ENCODE measurements at regions not wholly inside any gene's neighbourhood (a gene's known extent, or its start where the extent isn't known, plus 50 kb on each side); places are given as distances from the start of the nearest gene placed in this dataset.
"Not testable (repeated sequence)": the region's sequence is repeated elsewhere in the genome, so short reads cannot be mapped to it uniquely, and the experiment has no call there.

DNA sequence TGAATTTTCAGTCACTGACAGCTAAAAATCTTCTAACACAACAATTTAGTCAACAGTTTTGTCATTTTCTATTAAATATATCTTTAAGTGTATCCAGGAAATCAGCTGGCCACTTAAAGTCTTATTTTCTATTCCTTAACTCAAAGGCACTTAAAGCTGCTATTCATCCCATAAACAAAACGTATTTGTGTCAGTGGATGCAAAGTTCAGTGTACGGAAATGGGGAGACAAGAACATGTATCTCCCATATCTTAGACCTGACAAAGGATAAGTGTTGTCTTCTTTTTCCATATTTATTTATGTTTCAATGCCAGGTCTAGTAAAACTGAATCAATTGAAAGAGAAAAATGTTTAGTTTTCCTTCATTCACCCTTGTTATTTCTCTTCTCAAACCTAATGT is 409.8 kb upstream of the KLHL1 start (continued):
- TF ChIP-seq, protein P1, sequence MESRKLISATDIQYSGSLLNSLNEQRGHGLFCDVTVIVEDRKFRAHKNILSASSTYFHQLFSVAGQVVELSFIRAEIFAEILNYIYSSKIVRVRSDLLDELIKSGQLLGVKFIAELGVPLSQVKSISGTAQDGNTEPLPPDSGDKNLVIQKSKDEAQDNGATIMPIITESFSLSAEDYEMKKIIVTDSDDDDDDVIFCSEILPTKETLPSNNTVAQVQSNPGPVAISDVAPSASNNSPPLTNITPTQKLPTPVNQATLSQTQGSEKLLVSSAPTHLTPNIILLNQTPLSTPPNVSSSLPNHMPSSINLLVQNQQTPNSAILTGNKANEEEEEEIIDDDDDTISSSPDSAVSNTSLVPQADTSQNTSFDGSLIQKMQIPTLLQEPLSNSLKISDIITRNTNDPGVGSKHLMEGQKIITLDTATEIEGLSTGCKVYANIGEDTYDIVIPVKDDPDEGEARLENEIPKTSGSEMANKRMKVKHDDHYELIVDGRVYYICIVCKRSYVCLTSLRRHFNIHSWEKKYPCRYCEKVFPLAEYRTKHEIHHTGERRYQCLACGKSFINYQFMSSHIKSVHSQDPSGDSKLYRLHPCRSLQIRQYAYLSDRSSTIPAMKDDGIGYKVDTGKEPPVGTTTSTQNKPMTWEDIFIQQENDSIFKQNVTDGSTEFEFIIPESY (IDR thresholded peaks at IDR 0.05; ENCODE audit: borderline replicate concordance, low read depth), result no peak
- TF ChIP-seq, protein P2, sequence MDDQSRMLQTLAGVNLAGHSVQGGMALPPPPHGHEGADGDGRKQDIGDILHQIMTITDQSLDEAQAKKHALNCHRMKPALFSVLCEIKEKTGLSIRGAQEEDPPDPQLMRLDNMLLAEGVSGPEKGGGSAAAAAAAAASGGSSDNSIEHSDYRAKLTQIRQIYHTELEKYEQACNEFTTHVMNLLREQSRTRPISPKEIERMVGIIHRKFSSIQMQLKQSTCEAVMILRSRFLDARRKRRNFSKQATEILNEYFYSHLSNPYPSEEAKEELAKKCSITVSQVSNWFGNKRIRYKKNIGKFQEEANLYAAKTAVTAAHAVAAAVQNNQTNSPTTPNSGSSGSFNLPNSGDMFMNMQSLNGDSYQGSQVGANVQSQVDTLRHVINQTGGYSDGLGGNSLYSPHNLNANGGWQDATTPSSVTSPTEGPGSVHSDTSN (IDR thresholded peaks at IDR 0.05), result no peak
- TF ChIP-seq ELF1 (IDR thresholded peaks at IDR 0.05) (no peak), GATA2 (CRISPR knock-in tag; IDR thresholded peaks at IDR 0.05) (no peak), SMC3 (IDR thresholded peaks at IDR 0.05; ENCODE audit: low read depth, low read length) (no peak), RCOR1 (IDR thresholded peaks at IDR 0.05; ENCODE audit: low read length) (no peak)

DNA sequence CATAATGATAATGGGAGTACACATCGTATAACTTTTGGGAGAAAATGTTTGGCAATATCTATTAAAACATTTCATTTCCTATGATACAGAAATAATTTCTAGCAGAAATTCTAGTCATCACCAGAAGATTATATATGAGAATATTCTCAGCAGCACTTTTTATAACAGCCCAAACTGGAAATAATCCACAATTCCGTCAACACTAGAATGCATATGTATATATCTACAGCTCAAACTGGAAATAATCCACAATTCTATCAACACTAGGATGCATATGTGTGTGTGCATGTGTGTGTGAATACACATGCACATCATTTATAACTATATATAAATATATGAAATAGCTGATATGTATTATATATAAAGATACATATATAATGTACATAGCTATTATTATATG is 408.0 kb upstream of the KLHL1 start:
- no peaks in the 10 kb centered on the region for H3K27me3 ChIP-seq (ENCODE audit: insufficient read depth)
- no peaks in the 10 kb centered on the region for H4K20me1 ChIP-seq (ENCODE audit: insufficient read depth)
- H3K36me3 ChIP-seq (replicated peaks in 1 of 2; ENCODE audit: control insufficient read depth in 1 of 2, insufficient read depth in 2 of 2, low read length in 1 of 2), result no peaks in the 10 kb centered on the region
- H3K9me2 ChIP-seq, result no peaks in the 10 kb centered on the region
- no peaks in the 10 kb centered on the region for H3K79me2 ChIP-seq (ENCODE audit: insufficient read depth)
- WGBS (ENCODE audit: low lambda C conversion rate), result 63% methylated on average over 2 of the region's 2 CpGs
- CTCF ChIA-PET, result no interaction called here
- no peaks in the 10 kb centered on the region for H3K4me1 ChIP-seq (ENCODE audit: control insufficient read depth in 1 of 2, insufficient read depth in 2 of 2, low read depth in 1 of 2, low read length in 1 of 2)
- no peaks in the 10 kb centered on the region for H3F3A ChIP-seq (replicated peaks; ENCODE audit: insufficient read depth)
- TF ChIP-seq CHD2 (IDR thresholded peaks at IDR 0.05; ENCODE audit: low read length, partially characterized antibody) (no peak), MEF2A (IDR thresholded peaks at IDR 0.05; ENCODE audit: borderline replicate concordance, low read depth) (no peak), TCF12 (IDR thresholded peaks at IDR 0.05) (no peak), NFIC (IDR thresholded peaks at IDR 0.05; ENCODE audit: borderline replicate concordance) (no peak), GABPA (IDR thresholded peaks at IDR 0.05; ENCODE audit: low read depth) (no peak), TEAD4 (IDR thresholded peaks at IDR 0.05; ENCODE audit: borderline replicate concordance, insufficient read depth) (no peak), RFX5 (IDR thresholded peaks at IDR 0.05; ENCODE audit: low read length) (no peak)
- TF ChIP-seq, protein P3, sequence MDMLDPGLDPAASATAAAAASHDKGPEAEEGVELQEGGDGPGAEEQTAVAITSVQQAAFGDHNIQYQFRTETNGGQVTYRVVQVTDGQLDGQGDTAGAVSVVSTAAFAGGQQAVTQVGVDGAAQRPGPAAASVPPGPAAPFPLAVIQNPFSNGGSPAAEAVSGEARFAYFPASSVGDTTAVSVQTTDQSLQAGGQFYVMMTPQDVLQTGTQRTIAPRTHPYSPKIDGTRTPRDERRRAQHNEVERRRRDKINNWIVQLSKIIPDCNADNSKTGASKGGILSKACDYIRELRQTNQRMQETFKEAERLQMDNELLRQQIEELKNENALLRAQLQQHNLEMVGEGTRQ (IDR thresholded peaks at IDR 0.05; ENCODE audit: borderline replicate concordance, low read depth, low read length), result no peak
- TF ChIP-seq, protein P4, sequence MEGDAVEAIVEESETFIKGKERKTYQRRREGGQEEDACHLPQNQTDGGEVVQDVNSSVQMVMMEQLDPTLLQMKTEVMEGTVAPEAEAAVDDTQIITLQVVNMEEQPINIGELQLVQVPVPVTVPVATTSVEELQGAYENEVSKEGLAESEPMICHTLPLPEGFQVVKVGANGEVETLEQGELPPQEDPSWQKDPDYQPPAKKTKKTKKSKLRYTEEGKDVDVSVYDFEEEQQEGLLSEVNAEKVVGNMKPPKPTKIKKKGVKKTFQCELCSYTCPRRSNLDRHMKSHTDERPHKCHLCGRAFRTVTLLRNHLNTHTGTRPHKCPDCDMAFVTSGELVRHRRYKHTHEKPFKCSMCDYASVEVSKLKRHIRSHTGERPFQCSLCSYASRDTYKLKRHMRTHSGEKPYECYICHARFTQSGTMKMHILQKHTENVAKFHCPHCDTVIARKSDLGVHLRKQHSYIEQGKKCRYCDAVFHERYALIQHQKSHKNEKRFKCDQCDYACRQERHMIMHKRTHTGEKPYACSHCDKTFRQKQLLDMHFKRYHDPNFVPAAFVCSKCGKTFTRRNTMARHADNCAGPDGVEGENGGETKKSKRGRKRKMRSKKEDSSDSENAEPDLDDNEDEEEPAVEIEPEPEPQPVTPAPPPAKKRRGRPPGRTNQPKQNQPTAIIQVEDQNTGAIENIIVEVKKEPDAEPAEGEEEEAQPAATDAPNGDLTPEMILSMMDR (IDR thresholded peaks at IDR 0.05), result no peak
- H2AFZ ChIP-seq (ENCODE audit: low read depth), result no peak overlapping the region
- no peak overlapping the region for H3K27ac ChIP-seq (ENCODE audit: low read depth in 2 of 2, low read length in 1 of 2)
- POLR2A ChIA-PET, result no interaction called here
- DNase-seq, result no peak
- no peak overlapping the region for H3K4me3 ChIP-seq (ENCODE audit: low read depth in 2 of 2, low read length in 1 of 2)
- H3K9ac ChIP-seq, result no peak overlapping the region
- H3K4me2 ChIP-seq, result no peak overlapping the region
- H3K9me3 ChIP-seq, result no peaks in the 10 kb centered on the region

DNA sequence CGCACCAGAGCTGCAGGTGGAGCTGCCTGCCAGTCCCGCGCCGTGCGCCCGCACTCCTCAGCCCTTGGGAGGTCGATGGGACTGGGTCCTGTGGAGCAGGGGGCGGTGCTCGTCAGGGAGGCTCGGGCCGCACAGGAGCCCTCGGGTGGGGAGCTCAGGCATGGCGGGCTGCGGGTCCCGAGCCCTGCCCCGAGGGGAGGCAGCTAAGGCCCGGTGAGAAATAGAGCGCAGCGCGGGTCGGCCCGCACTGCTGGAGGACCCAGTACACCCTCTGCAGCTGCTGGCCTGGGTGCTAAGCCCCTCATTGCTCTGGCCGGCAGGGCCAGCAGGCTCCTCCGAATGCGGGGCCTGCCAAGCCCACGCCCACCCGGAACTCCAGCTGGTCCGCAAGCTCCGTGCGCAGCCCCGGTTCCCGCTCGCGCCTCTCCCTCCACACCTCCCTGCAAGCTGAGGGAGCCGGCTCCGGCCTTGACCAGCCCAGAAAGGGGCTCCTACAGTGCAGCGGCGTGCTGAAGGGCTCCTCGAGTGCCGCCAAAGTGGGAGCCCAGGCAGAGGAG is 403.7 kb upstream of the KLHL1 start:
- H3K36me3 ChIP-seq (replicated peaks in 1 of 2; ENCODE audit: control insufficient read depth in 1 of 2, insufficient read depth in 2 of 2, low read length in 1 of 2); H3K9ac ChIP-seq; H3K9me2 ChIP-seq; H3K4me3 ChIP-seq (ENCODE audit: low read depth in 2 of 2, low read length in 1 of 2); DNase-seq; H3K27me3 ChIP-seq (ENCODE audit: insufficient read depth); H3K9me3 ChIP-seq; H3K4me2 ChIP-seq; H4K20me1 ChIP-seq (ENCODE audit: insufficient read depth); H2AFZ ChIP-seq (ENCODE audit: low read depth); H3K27ac ChIP-seq (ENCODE audit: low read depth in 2 of 2, low read length in 1 of 2); H3K79me2 ChIP-seq (ENCODE audit: insufficient read depth); POLR2A ChIA-PET; H3K4me1 ChIP-seq (ENCODE audit: control insufficient read depth in 1 of 2, insufficient read depth in 2 of 2, low read depth in 1 of 2, low read length in 1 of 2); H3F3A ChIP-seq (replicated peaks; ENCODE audit: insufficient read depth): not testable (repeated sequence)
- CTCF ChIA-PET, result interaction anchor here (0.7 kb wide), 1 partner anchor 97 kb away, joined by 3 read pairs; no protein-coding TSS in a partner anchor
- 92% methylated on average over 16 of the region's 40 CpGs for WGBS (ENCODE audit: low lambda C conversion rate)
